HEK293 (cell line): ENCODE measurements at regions not wholly inside any gene's neighbourhood (a gene's known extent, or its start where the extent isn't known, plus 50 kb on each side); places are given as distances from the start of the nearest gene placed in this dataset.

Experiments used
- CTCF ChIA-PET: fragments of 350-600 bp; formaldehyde crosslinking; extraction: SDS; loops from one replicate; lab custom pipeline; 2021; ENCODE audit warnings: antibody characterized with exemption; lab: Yijun Ruan, JAX
- POLR2A ChIA-PET: fragments of 300-600 bp; formaldehyde crosslinking; extraction: SDS; loops from one replicate; lab custom pipeline; 2020; ENCODE audit warnings: antibody characterized with exemption, inconsistent platforms; lab: Yijun Ruan, JAX
- H3K27ac ChIP-seq: fragments of 200-500 bp; sonication (Bioruptor generic); 2 replicates; pipeline ENCODE4 v1.5.1; 2014; ENCODE audit warnings: low read depth, low read length, control low read depth, inconsistent platforms; ENCODE audit errors: extremely low read depth
- H3K36me3 ChIP-seq, 2 experiments: fragments of 200-500 bp in 1 of 2; sonication (Bioruptor generic) in 1 of 2; 1 replicate in 1 of 2; 2 replicates in 1 of 2; pipeline ENCODE4 v1.5.1; 2014 to 2017; ENCODE audit warnings: inconsistent platforms in 2 of 2, low read length in 2 of 2; ENCODE audit not compliant: control insufficient read depth in 2 of 2, insufficient read depth in 1 of 2
- H3K4me1 ChIP-seq: fragments of 200-500 bp; sonication (Bioruptor generic); 2 replicates; pipeline ENCODE4 v1.5.1; 2014; ENCODE audit warnings: mild to moderate bottlenecking, low read length, inconsistent platforms; ENCODE audit not compliant: control insufficient read depth, insufficient read depth
- H3K4me3 ChIP-seq: 2 replicates; pipeline ENCODE4 v1.5.1; 2011; ENCODE audit warnings: low read depth, mild to moderate bottlenecking, control low read depth, low read length, moderate library complexity
- H3K9me3 ChIP-seq: fragments of 200-500 bp; sonication (Bioruptor generic); 2 replicates; pipeline ENCODE4 v1.5.1; 2014; ENCODE audit warnings: low read depth, low read length, inconsistent platforms; ENCODE audit not compliant: control insufficient read depth, insufficient read depth
- EGR2 ChIP-seq: fragments of 450-650 bp; formaldehyde crosslinking; IDR thresholded peaks from 2 replicates; pipeline ENCODE4 v1.5.1; 2016; ENCODE audit warnings: low read depth, missing biosample characterization, missing genetic modification characterization
- FEZF1 ChIP-seq: fragments of 450-650 bp; formaldehyde crosslinking; IDR thresholded peaks from 2 replicates; pipeline ENCODE4 v1.5.1; 2016; ENCODE audit warnings: missing biosample characterization, missing genetic modification characterization
- HIC1 ChIP-seq: fragments of 450-650 bp; formaldehyde crosslinking; IDR thresholded peaks from 2 replicates; pipeline ENCODE4 v1.5.1; 2016; ENCODE audit warnings: missing biosample characterization, missing genetic modification characterization
- HOXA7 ChIP-seq: sonication (generic); formaldehyde crosslinking; IDR thresholded peaks from 2 replicates; pipeline ENCODE4 v1.8.1; 2022; ENCODE audit warnings: missing genetic modification reagents, borderline replicate concordance
- HOXD13 ChIP-seq: sonication (generic); formaldehyde crosslinking; IDR thresholded peaks from 2 replicates; pipeline ENCODE4 v1.8.0; 2022; ENCODE audit warnings: missing genetic modification reagents, borderline replicate concordance
- OVOL3 ChIP-seq: fragments of 450-650 bp; formaldehyde crosslinking; IDR thresholded peaks from 2 replicates; pipeline ENCODE4 v1.5.1; 2016; ENCODE audit warnings: missing biosample characterization, missing genetic modification characterization
- SALL2 ChIP-seq: fragments of 450-650 bp; formaldehyde crosslinking; IDR thresholded peaks from 2 replicates; pipeline ENCODE4 v1.5.0; 2017; ENCODE audit warnings: missing biosample characterization, mild to moderate bottlenecking, missing genetic modification characterization, borderline replicate concordance
- YY2 ChIP-seq: fragments of 450-650 bp; formaldehyde crosslinking; IDR thresholded peaks from 2 replicates; pipeline ENCODE4 v1.5.1; 2016; ENCODE audit warnings: missing biosample characterization, missing genetic modification characterization
- ZEB2 ChIP-seq: fragments of 450-650 bp; formaldehyde crosslinking; IDR thresholded peaks from 2 replicates; pipeline ENCODE4 v1.5.1; 2016; ENCODE audit warnings: missing biosample characterization, missing genetic modification characterization
- ZFP37 ChIP-seq: fragments of 450-650 bp; formaldehyde crosslinking; IDR thresholded peaks from 2 replicates; pipeline ENCODE4 v1.5.1; 2016; ENCODE audit warnings: missing biosample characterization, missing genetic modification characterization
- ZNF133 ChIP-seq: fragments of 450-650 bp; formaldehyde crosslinking; IDR thresholded peaks from 2 replicates; pipeline ENCODE4 v1.5.1; 2016; ENCODE audit warnings: missing biosample characterization, missing genetic modification characterization
- ZNF157 ChIP-seq: fragments of 450-650 bp; formaldehyde crosslinking; IDR thresholded peaks from 2 replicates; pipeline ENCODE4 v1.5.1; 2016; ENCODE audit warnings: missing biosample characterization, missing genetic modification characterization
- ZNF16 ChIP-seq: fragments of 450-650 bp; formaldehyde crosslinking; IDR thresholded peaks from 2 replicates; pipeline ENCODE4 v1.5.1; 2016; ENCODE audit warnings: low read depth, missing biosample characterization, missing genetic modification characterization
- ZNF202 ChIP-seq: fragments of 450-650 bp; formaldehyde crosslinking; IDR thresholded peaks from 2 replicates; pipeline ENCODE4 v1.5.1; 2016; ENCODE audit warnings: missing biosample characterization, missing genetic modification characterization, borderline replicate concordance
- ZNF274 ChIP-seq, 2 experiments: fragments of 200-500 bp in 1 of 2; fragments of 450-650 bp in 1 of 2; sonication (Bioruptor generic) in 1 of 2; formaldehyde crosslinking in 1 of 2; IDR thresholded peaks; 2 replicates each; pipeline versions ENCODE4 v1.5.1 to v1.6.1; 2014 to 2016; ENCODE audit warnings: borderline replicate concordance in 1 of 2, inconsistent platforms in 1 of 2, low read length in 1 of 2, missing biosample characterization in 1 of 2, missing genetic modification characterization in 1 of 2
- ZNF302 ChIP-seq: fragments of 450-650 bp; formaldehyde crosslinking; IDR thresholded peaks from 2 replicates; pipeline ENCODE4 v1.5.1; 2016; ENCODE audit warnings: missing biosample characterization, missing genetic modification characterization, low read depth
- ZNF311 ChIP-seq: fragments of 450-650 bp; formaldehyde crosslinking; IDR thresholded peaks from 2 replicates; pipeline ENCODE4 v1.5.1; 2017; ENCODE audit warnings: missing biosample characterization, missing genetic modification characterization, borderline replicate concordance
- ZNF362 ChIP-seq: fragments of 450-650 bp; formaldehyde crosslinking; IDR thresholded peaks from 2 replicates; pipeline ENCODE4 v1.5.1; 2016; ENCODE audit warnings: missing biosample characterization, missing genetic modification characterization
- ZNF398 ChIP-seq: fragments of 450-650 bp; formaldehyde crosslinking; IDR thresholded peaks from 2 replicates; pipeline ENCODE4 v1.5.1; 2017; ENCODE audit warnings: missing biosample characterization, missing genetic modification characterization
- ZNF426 ChIP-seq: fragments of 450-650 bp; formaldehyde crosslinking; IDR thresholded peaks from 2 replicates; pipeline ENCODE4 v1.5.1; 2017; ENCODE audit warnings: missing biosample characterization, missing genetic modification characterization, mild to moderate bottlenecking, inconsistent platforms, moderate library complexity
- ZNF624 ChIP-seq: fragments of 450-650 bp; formaldehyde crosslinking; IDR thresholded peaks from 2 replicates; pipeline ENCODE4 v1.5.1; 2017; ENCODE audit warnings: missing biosample characterization, missing genetic modification characterization
- ZNF629 ChIP-seq: fragments of 450-650 bp; formaldehyde crosslinking; IDR thresholded peaks from 2 replicates; pipeline ENCODE4 v1.5.1; 2017; ENCODE audit warnings: missing biosample characterization, missing genetic modification characterization
- ZNF658 ChIP-seq: fragments of 450-650 bp; formaldehyde crosslinking; IDR thresholded peaks from 2 replicates; pipeline ENCODE4; 2016; ENCODE audit warnings: missing biosample characterization, missing genetic modification characterization
- ZNF777 ChIP-seq: fragments of 450-650 bp; formaldehyde crosslinking; IDR thresholded peaks from 2 replicates; pipeline ENCODE4 v1.5.1; 2017; ENCODE audit warnings: missing biosample characterization, missing genetic modification characterization, borderline replicate concordance
- ZNF837 ChIP-seq: fragments of 450-650 bp; formaldehyde crosslinking; IDR thresholded peaks from 2 replicates; pipeline ENCODE4 v1.5.1; 2016; ENCODE audit warnings: missing biosample characterization, missing genetic modification characterization
- ZNF843 ChIP-seq: fragments of 450-650 bp; formaldehyde crosslinking; IDR thresholded peaks from 2 replicates; pipeline ENCODE4 v1.5.1; 2016; ENCODE audit warnings: missing biosample characterization, missing genetic modification characterization
- ZSCAN23 ChIP-seq: fragments of 450-650 bp; formaldehyde crosslinking; IDR thresholded peaks from 2 replicates; pipeline ENCODE4 v1.5.1; 2016; ENCODE audit warnings: missing biosample characterization, missing genetic modification characterization
- ZSCAN30 ChIP-seq: fragments of 450-650 bp; IDR thresholded peaks from 2 replicates; pipeline ENCODE4 v1.5.1; 2018; ENCODE audit warnings: missing biosample characterization, mild to moderate bottlenecking, missing genetic modification characterization, moderate library complexity
- ZSCAN4 ChIP-seq: fragments of 450-650 bp; formaldehyde crosslinking; IDR thresholded peaks from 2 replicates; pipeline ENCODE4 v1.5.1; 2017; ENCODE audit warnings: missing biosample characterization, missing genetic modification characterization

GRCh38 chr5:87503004-87503403 lies 90.3 kb upstream of the CCNH start:
- no peak for TF ChIP-seq ZEB2 (tag by site-specific recombination)
- TF ChIP-seq SALL2 (tag by site-specific recombination) = no peak
- no peak for TF ChIP-seq ZNF302
- TF ChIP-seq ZNF624 = no peak
- no peak for TF ChIP-seq ZSCAN23
- no peak for TF ChIP-seq ZNF777 (tag by site-specific recombination)
- no peak for TF ChIP-seq ZSCAN4 (tag by site-specific recombination)
- TF ChIP-seq HOXD13 (CRISPR knock-in tag) = no peak
- no peak for TF ChIP-seq ZFP37 (tag by site-specific recombination)
- no peak for TF ChIP-seq ZNF274 (IDR thresholded peaks at IDR 0.05; ENCODE audit: low read length)
- no peak for TF ChIP-seq ZNF274 (tag by site-specific recombination; IDR thresholded peaks at IDR 0.05; ENCODE audit: borderline replicate concordance)
- TF ChIP-seq, all 188 proteins: peak for 0
- H3K4me3 ChIP-seq = no peak overlapping the region
- CTCF ChIA-PET = no interaction called here
- H3K4me1 ChIP-seq = no peaks in the 10 kb centered on the region
- no peaks in the 10 kb centered on the region for H3K9me3 ChIP-seq
- POLR2A ChIA-PET = no interaction called here
- no peaks in the 10 kb centered on the region for H3K36me3 ChIP-seq
- no peak overlapping the region for H3K27ac ChIP-seq

GRCh38 chr5:87499478-87500410 lies 87.0 kb upstream of the CCNH start:
- POLR2A ChIA-PET = no interaction called here
- CTCF ChIA-PET = no interaction called here
- TF ChIP-seq HOXA7 (CRISPR knock-in tag) (no peak), HIC1 (no peak), ZNF398 (tag by site-specific recombination) (no peak), YY2 (no peak), ZNF843 (tag by site-specific recombination) (no peak), ZNF837 (tag by site-specific recombination) (no peak), ZNF362 (tag by site-specific recombination) (no peak), OVOL3 (no peak), ZSCAN30 (tag by site-specific recombination) (no peak), ZNF133 (no peak), ZNF16 (tag by site-specific recombination) (no peak), ZNF658 (tag by site-specific recombination) (no peak), ZNF202 (tag by site-specific recombination) (no peak), ZNF157 (tag by site-specific recombination) (no peak), FEZF1 (no peak), ZNF311 (no peak), EGR2 (tag by site-specific recombination) (no peak), ZNF426 (tag by site-specific recombination) (no peak), ZNF629 (tag by site-specific recombination) (no peak)

More at GRCh38 chr5:87499478-87500410, 87.0 kb upstream of the CCNH start:
- Histone ChIP-seq H3K4me3 (no peak overlapping the region), H3K9me3 (no peaks in the 10 kb centered on the region; the same call in 1 of the 2 replicates), H3K27ac (no peak overlapping the region), H3K36me3 (no peaks in the 10 kb centered on the region), H3K4me1 (no peaks in the 10 kb centered on the region)
